ENCODE measurements at regions not wholly inside any gene's neighbourhood (a gene's known extent, or its start where the extent isn't known, plus 50 kb on each side); places are given as distances from the start of the nearest gene placed in this dataset.

DNA sequence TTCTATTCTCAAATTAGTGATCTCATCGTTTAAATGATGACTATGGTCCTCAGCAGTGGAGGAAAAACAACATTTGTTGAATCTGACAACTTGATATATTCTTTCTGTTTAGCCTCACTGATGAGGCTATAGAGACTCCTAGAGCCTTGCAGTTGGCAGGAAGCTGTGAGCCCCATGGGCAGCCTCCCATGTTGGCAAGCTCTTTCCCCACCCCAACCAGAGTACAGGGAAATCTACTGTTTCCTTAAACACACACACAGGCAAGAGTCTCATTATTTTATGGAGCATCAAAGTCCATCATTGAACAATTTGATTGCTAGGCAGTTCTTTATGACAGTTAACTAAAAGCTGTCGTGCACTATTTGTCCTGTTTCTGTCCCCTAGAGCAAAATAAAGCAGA lies 498.2 kb upstream of the CITED2 start:
- no peak for TF ChIP-seq SUZ12 (IDR thresholded peaks at IDR 0.05; ENCODE audit: extremely low read depth, insufficient read depth, insufficient read length)
- TF ChIP-seq ZNF274 (IDR thresholded peaks at IDR 0.05; ENCODE audit: low read depth, low read length) = no peak
